C4-2B (cell line): ENCODE measurements at regions not wholly inside any gene's neighbourhood (a gene's known extent, or its start where the extent isn't known, plus 50 kb on each side); places are given as distances from the start of the nearest gene placed in this dataset.

Experiments
- CTCF ChIP-seq: fragments of 450-650 bp; conservative IDR thresholded peaks from 2 replicates; pipeline ENCODE4 v1.5.1; 2017; ENCODE audit warnings: mild to moderate bottlenecking
- ZFX ChIP-seq: fragments of 450-650 bp; IDR thresholded peaks from 2 replicates; pipeline ENCODE4 v1.6.1; 2017

- TF ChIP-seq CTCF = no peak
- no peak for TF ChIP-seq ZFX
Measured at GRCh38 chr9:92190536-92190790, 75.2 kb upstream of the SPTLC1 start.
